ENCODE measurements at regions not wholly inside any gene's neighbourhood (a gene's known extent, or its start where the extent isn't known, plus 50 kb on each side); places are given as distances from the start of the nearest gene placed in this dataset.
A peak's percentile ranks its signal among the peaks of the same experiment; 100 is the strongest.

GRCh38 chr1:39107341-39108290, 81.5 kb downstream of the NDUFS5 start:
- no peak for DNase-seq (ENCODE audit: low spot score)

GRCh38 chr1:39109644-39110043, 83.5 kb downstream of the NDUFS5 start:
- no peak for DNase-seq (ENCODE audit: low spot score)

- peak; percentile 79 for DNase-seq (ENCODE audit: low spot score)
Observed at GRCh38 chr1:39110325-39110851, 84.2 kb downstream of the NDUFS5 start.

GRCh38 chr1:39110882-39111281, 84.7 kb downstream of the NDUFS5 start:
- peak; percentile 69 for DNase-seq (ENCODE audit: low spot score)

GRCh38 chr1:39113109-39113743, 87.1 kb downstream of the NDUFS5 start:
- DNase-seq (ENCODE audit: low spot score) = no peak

- peak; percentile 71 for DNase-seq (ENCODE audit: low spot score)
Observed at GRCh38 chr1:39115271-39116110, 89.0 kb upstream of the MACF1 start.

- DNase-seq (ENCODE audit: low spot score) = no peak
Observed at GRCh38 chr1:39116116-39116607, 88.3 kb upstream of the MACF1 start.

GRCh38 chr1:39116860-39117728, 87.4 kb upstream of the MACF1 start:
- no peak for DNase-seq (ENCODE audit: low spot score)

GRCh38 chr1:39117899-39118450, 86.5 kb upstream of the MACF1 start:
- no peak for DNase-seq (ENCODE audit: low spot score)

GRCh38 chr1:39122056-39122455, 82.4 kb upstream of the MACF1 start:
- DNase-seq (ENCODE audit: low spot score) = no peak

GRCh38 chr1:39124282-39124681, 80.2 kb upstream of the MACF1 start:
- no peak for DNase-seq (ENCODE audit: low spot score)

GRCh38 chr1:39127513-39127912, 77.0 kb upstream of the MACF1 start:
- no peak for DNase-seq (ENCODE audit: low spot score)

- no peak for DNase-seq (ENCODE audit: low spot score)
Observed at GRCh38 chr1:39128126-39128525, 76.4 kb upstream of the MACF1 start.

- DNase-seq (ENCODE audit: low spot score) = no peak
Observed at GRCh38 chr1:39128959-39129358, 75.5 kb upstream of the MACF1 start.

- no peak for DNase-seq (ENCODE audit: low spot score)
Observed at GRCh38 chr1:39129514-39129913, 75.0 kb upstream of the MACF1 start.

GRCh38 chr1:39130325-39130724, 74.2 kb upstream of the MACF1 start:
- DNase-seq (ENCODE audit: low spot score) = peak; percentile 72

- no peak for DNase-seq (ENCODE audit: low spot score)
Observed at GRCh38 chr1:39131940-39132339, 72.6 kb upstream of the MACF1 start.

GRCh38 chr1:39132505-39133339, 71.8 kb upstream of the MACF1 start:
- DNase-seq (ENCODE audit: low spot score) = no peak

GRCh38 chr1:39133340-39133684, 71.2 kb upstream of the MACF1 start:
- DNase-seq (ENCODE audit: low spot score) = no peak

- DNase-seq (ENCODE audit: low spot score) = no peak
Observed at GRCh38 chr1:39134768-39135333, 69.6 kb upstream of the MACF1 start.

Data from GM03348 (cell line).